Mesothelial cell of epicardium (in vitro differentiated cells): ENCODE measurements at regions not wholly inside any gene's neighbourhood (a gene's known extent, or its start where the extent isn't known, plus 50 kb on each side); places are given as distances from the start of the nearest gene placed in this dataset.

Source experiments
- DNase-seq, 2 experiments: peaks; one replicate each; pipeline ENCODE4 v3.0.0; 2021; ENCODE audit warnings: low spot score in 2 of 2; ENCODE audit not compliant: unreplicated experiment in 2 of 2
- H3K27ac Mint-ChIP-seq: 2 replicates; pipeline ENCODE4 v1.8.0; 2021; ENCODE audit warnings: mixed read lengths
- H3K27me3 Mint-ChIP-seq: 2 replicates; pipeline ENCODE4 v1.8.0; 2021; ENCODE audit warnings: low read depth, mixed read lengths
- H3K36me3 Mint-ChIP-seq: 2 replicates; pipeline ENCODE4 v1.8.0; 2021; ENCODE audit warnings: mixed read lengths
- H3K4me1 Mint-ChIP-seq: 2 replicates; pipeline ENCODE4 v1.8.0; 2021; ENCODE audit warnings: mixed read lengths
- H3K4me3 Mint-ChIP-seq: 2 replicates; pipeline ENCODE4 v1.8.0; 2021; ENCODE audit warnings: mild to moderate bottlenecking, moderate library complexity, mixed read lengths
- H3K9me3 Mint-ChIP-seq: 2 replicates; pipeline ENCODE4 v1.8.0; 2021; ENCODE audit warnings: mixed read lengths
- TF ChIP-seq, protein P1 (sequence below): fragments of 200-600 bp; sonication (generic); IDR thresholded peaks from one replicate; pipeline ENCODE4 v1.5.0; 2021; ENCODE audit warnings: antibody characterized with exemption; ENCODE audit not compliant: unreplicated experiment

- TF ChIP-seq, protein P1, sequence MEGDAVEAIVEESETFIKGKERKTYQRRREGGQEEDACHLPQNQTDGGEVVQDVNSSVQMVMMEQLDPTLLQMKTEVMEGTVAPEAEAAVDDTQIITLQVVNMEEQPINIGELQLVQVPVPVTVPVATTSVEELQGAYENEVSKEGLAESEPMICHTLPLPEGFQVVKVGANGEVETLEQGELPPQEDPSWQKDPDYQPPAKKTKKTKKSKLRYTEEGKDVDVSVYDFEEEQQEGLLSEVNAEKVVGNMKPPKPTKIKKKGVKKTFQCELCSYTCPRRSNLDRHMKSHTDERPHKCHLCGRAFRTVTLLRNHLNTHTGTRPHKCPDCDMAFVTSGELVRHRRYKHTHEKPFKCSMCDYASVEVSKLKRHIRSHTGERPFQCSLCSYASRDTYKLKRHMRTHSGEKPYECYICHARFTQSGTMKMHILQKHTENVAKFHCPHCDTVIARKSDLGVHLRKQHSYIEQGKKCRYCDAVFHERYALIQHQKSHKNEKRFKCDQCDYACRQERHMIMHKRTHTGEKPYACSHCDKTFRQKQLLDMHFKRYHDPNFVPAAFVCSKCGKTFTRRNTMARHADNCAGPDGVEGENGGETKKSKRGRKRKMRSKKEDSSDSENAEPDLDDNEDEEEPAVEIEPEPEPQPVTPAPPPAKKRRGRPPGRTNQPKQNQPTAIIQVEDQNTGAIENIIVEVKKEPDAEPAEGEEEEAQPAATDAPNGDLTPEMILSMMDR = no peak
- H3K27me3 Mint-ChIP-seq = no peaks in the 10 kb centered on the region
- DNase-seq = no peak
- no peak overlapping the region for H3K27ac Mint-ChIP-seq
- H3K4me3 Mint-ChIP-seq = no peak overlapping the region
- H3K36me3 Mint-ChIP-seq = no peaks in the 10 kb centered on the region
- H3K4me1 Mint-ChIP-seq = peaks cover 12% of the 10 kb centered on the region
- H3K9me3 Mint-ChIP-seq = peaks cover 8% of the 10 kb centered on the region
These were observed 58.5 kb upstream of the AP1S2 start for GRCh38 chrX:15913146-15913545.

- Mint-ChIP-seq H3K4me1 (peaks cover 12% of the 10 kb centered on the region), H3K27ac (no peak overlapping the region), H3K36me3 (no peaks in the 10 kb centered on the region), H3K9me3 (no peaks in the 10 kb centered on the region), H3K4me3 (no peak overlapping the region), H3K27me3 (no peaks in the 10 kb centered on the region)
- no peak for DNase-seq
- TF ChIP-seq, protein P1 = no peak
These were observed 57.3 kb upstream of the AP1S2 start for GRCh38 chrX:15911734-15912550.

GRCh38 chrX:15909605-15910004 lies 55.0 kb upstream of the AP1S2 start:
- no peak for DNase-seq
- H3K27ac Mint-ChIP-seq = no peak overlapping the region
- no peak overlapping the region for H3K4me3 Mint-ChIP-seq
- H3K9me3 Mint-ChIP-seq = no peaks in the 10 kb centered on the region
- TF ChIP-seq, protein P1 = no peak
- H3K4me1 Mint-ChIP-seq = no peaks in the 10 kb centered on the region
- H3K36me3 Mint-ChIP-seq = no peaks in the 10 kb centered on the region
- H3K27me3 Mint-ChIP-seq = no peaks in the 10 kb centered on the region

- H3K4me3 Mint-ChIP-seq = no peak overlapping the region
- H3K27ac Mint-ChIP-seq = no peak overlapping the region
- no peaks in the 10 kb centered on the region for H3K36me3 Mint-ChIP-seq
- no peaks in the 10 kb centered on the region for H3K4me1 Mint-ChIP-seq
- DNase-seq = no peak
- H3K27me3 Mint-ChIP-seq = no peaks in the 10 kb centered on the region
- no peaks in the 10 kb centered on the region for H3K9me3 Mint-ChIP-seq
- TF ChIP-seq, protein P1 = no peak
These were observed 54.1 kb upstream of the AP1S2 start for GRCh38 chrX:15908603-15909290.

GRCh38 chrX:15906041-15906943 lies 51.7 kb upstream of the AP1S2 start:
- Mint-ChIP-seq H3K9me3 (peaks cover 7% of the 10 kb centered on the region), H3K4me3 (no peak overlapping the region), H3K27me3 (no peaks in the 10 kb centered on the region), H3K36me3 (no peaks in the 10 kb centered on the region), H3K27ac (no peak overlapping the region), H3K4me1 (no peaks in the 10 kb centered on the region)
- TF ChIP-seq, protein P1 = no peak
- no peak for DNase-seq
